ENCODE measurements at regions not wholly inside any gene's neighbourhood (a gene's known extent, or its start where the extent isn't known, plus 50 kb on each side); places are given as distances from the start of the nearest gene placed in this dataset.

- Mint-ChIP-seq H3K4me3 (ENCODE audit: low read depth) (no peak overlapping the region), H3K36me3 (ENCODE audit: insufficient read depth) (no peaks in the 10 kb centered on the region), H3K4me1 (ENCODE audit: low read depth) (no peaks in the 10 kb centered on the region), H3K27ac (no peak overlapping the region), H3K9me3 (ENCODE audit: low read depth) (no peaks in the 10 kb centered on the region), H3K27me3 (no peaks in the 10 kb centered on the region)
- no peak for TF ChIP-seq CTCF (IDR thresholded peaks at IDR 0.05; ENCODE audit: unreplicated experiment)
- no peak for DNase-seq (ENCODE audit: low spot score, unreplicated experiment)
Observed at GRCh38 chr1:239155466-239156091, 230.8 kb upstream of the CHRM3 start.

- no peaks in the 10 kb centered on the region for H3K4me1 Mint-ChIP-seq (ENCODE audit: low read depth)
- H3K36me3 Mint-ChIP-seq (ENCODE audit: insufficient read depth) = no peaks in the 10 kb centered on the region
- no peak for DNase-seq (ENCODE audit: low spot score, unreplicated experiment)
- no peak overlapping the region for H3K27ac Mint-ChIP-seq
- no peak overlapping the region for H3K4me3 Mint-ChIP-seq (ENCODE audit: low read depth)
- no peaks in the 10 kb centered on the region for H3K27me3 Mint-ChIP-seq
- no peak for TF ChIP-seq CTCF (IDR thresholded peaks at IDR 0.05; ENCODE audit: unreplicated experiment)
- H3K9me3 Mint-ChIP-seq (ENCODE audit: low read depth) = no peaks in the 10 kb centered on the region
Observed at GRCh38 chr1:239151937-239152336, 234.4 kb upstream of the CHRM3 start.

GRCh38 chr1:239140968-239141367, 245.4 kb upstream of the CHRM3 start:
- Mint-ChIP-seq H3K27me3 (no peaks in the 10 kb centered on the region), H3K4me3 (ENCODE audit: low read depth) (no peak overlapping the region), H3K4me1 (ENCODE audit: low read depth) (no peaks in the 10 kb centered on the region), H3K9me3 (ENCODE audit: low read depth) (peaks cover 3% of the 10 kb centered on the region), H3K27ac (no peak overlapping the region), H3K36me3 (ENCODE audit: insufficient read depth) (no peaks in the 10 kb centered on the region)
- TF ChIP-seq CTCF (IDR thresholded peaks at IDR 0.05; ENCODE audit: unreplicated experiment) = no peak
- DNase-seq (ENCODE audit: low spot score, unreplicated experiment) = no peak

GRCh38 chr1:239139801-239140200, 246.6 kb upstream of the CHRM3 start:
- H3K36me3 Mint-ChIP-seq (ENCODE audit: insufficient read depth) = no peaks in the 10 kb centered on the region
- H3K9me3 Mint-ChIP-seq (ENCODE audit: low read depth) = peaks cover 8% of the 10 kb centered on the region
- TF ChIP-seq CTCF (IDR thresholded peaks at IDR 0.05; ENCODE audit: unreplicated experiment) = no peak
- DNase-seq (ENCODE audit: low spot score, unreplicated experiment) = no peak
- H3K4me1 Mint-ChIP-seq (ENCODE audit: low read depth) = no peaks in the 10 kb centered on the region
- H3K4me3 Mint-ChIP-seq (ENCODE audit: low read depth) = no peak overlapping the region
- no peaks in the 10 kb centered on the region for H3K27me3 Mint-ChIP-seq
- no peak overlapping the region for H3K27ac Mint-ChIP-seq

- H3K36me3 Mint-ChIP-seq (ENCODE audit: insufficient read depth) = no peaks in the 10 kb centered on the region
- H3K9me3 Mint-ChIP-seq (ENCODE audit: low read depth) = no peaks in the 10 kb centered on the region
- TF ChIP-seq CTCF (IDR thresholded peaks at IDR 0.05; ENCODE audit: unreplicated experiment) = no peak
- no peak for DNase-seq (ENCODE audit: low spot score, unreplicated experiment)
- H3K27me3 Mint-ChIP-seq = no peaks in the 10 kb centered on the region
- no peaks in the 10 kb centered on the region for H3K4me1 Mint-ChIP-seq (ENCODE audit: low read depth)
- no peak overlapping the region for H3K27ac Mint-ChIP-seq
- H3K4me3 Mint-ChIP-seq (ENCODE audit: low read depth) = no peak overlapping the region
Observed at GRCh38 chr1:239128541-239128940, 257.8 kb upstream of the CHRM3 start.

Measured in progenitor cell of endocrine pancreas (in vitro differentiated cells).